ENCODE measurements at regions not wholly inside any gene's neighbourhood (a gene's known extent, or its start where the extent isn't known, plus 50 kb on each side); places are given as distances from the start of the nearest gene placed in this dataset.

DNA sequence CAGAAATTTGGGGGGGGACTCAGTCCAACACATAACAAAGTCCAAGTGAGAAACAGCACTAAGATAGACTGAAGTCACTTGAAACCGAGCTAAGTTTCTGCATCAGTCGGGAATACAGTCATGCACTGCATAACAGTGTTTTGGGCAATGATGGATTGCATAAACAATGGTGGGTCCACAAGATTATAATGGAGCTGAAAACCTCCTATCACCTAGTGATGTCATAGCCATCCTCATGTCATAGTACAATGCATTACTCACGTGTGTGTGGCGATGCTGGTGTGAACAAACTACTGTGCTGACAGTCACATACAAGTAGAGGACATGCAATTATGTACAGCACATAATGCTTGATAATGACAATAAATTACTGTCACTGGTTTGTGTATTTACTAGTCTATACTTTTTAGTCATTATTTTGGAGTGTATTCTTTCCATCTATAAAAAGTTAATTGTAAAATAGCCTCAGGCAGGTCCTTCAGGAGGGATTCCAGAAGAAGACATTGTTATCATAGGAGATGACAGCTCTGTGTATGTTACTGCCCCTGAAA is 154.5 kb upstream of the ECI2 start:
- TF ChIP-seq POLR2A (IDR thresholded peaks at IDR 0.05; ENCODE audit: low read depth, low read length) (no peak), FOS (IDR thresholded peaks at IDR 0.05; ENCODE audit: borderline replicate concordance, insufficient read depth, low read length) (no peak), EZH2 (IDR thresholded peaks at IDR 0.05; ENCODE audit: borderline replicate concordance, low read depth, low read length, severe bottlenecking) (no peak), POLR2AphosphoS5 (IDR thresholded peaks at IDR 0.05; ENCODE audit: insufficient read depth, low read depth, low read length) (no peak), GATA2 (IDR thresholded peaks at IDR 0.05; ENCODE audit: insufficient read depth, insufficient read length, low read depth, low read length) (no peak), MYC (IDR thresholded peaks at IDR 0.05; ENCODE audit: low read depth, low read length) (no peak), JUN (IDR thresholded peaks at IDR 0.05; ENCODE audit: borderline replicate concordance, insufficient read depth, insufficient read length, low read depth) (no peak)
- TF ChIP-seq, protein P1, sequence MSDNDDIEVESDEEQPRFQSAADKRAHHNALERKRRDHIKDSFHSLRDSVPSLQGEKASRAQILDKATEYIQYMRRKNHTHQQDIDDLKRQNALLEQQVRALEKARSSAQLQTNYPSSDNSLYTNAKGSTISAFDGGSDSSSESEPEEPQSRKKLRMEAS (IDR thresholded peaks at IDR 0.05; ENCODE audit: insufficient read depth, insufficient read length): no peak
- TF ChIP-seq, protein P2, sequence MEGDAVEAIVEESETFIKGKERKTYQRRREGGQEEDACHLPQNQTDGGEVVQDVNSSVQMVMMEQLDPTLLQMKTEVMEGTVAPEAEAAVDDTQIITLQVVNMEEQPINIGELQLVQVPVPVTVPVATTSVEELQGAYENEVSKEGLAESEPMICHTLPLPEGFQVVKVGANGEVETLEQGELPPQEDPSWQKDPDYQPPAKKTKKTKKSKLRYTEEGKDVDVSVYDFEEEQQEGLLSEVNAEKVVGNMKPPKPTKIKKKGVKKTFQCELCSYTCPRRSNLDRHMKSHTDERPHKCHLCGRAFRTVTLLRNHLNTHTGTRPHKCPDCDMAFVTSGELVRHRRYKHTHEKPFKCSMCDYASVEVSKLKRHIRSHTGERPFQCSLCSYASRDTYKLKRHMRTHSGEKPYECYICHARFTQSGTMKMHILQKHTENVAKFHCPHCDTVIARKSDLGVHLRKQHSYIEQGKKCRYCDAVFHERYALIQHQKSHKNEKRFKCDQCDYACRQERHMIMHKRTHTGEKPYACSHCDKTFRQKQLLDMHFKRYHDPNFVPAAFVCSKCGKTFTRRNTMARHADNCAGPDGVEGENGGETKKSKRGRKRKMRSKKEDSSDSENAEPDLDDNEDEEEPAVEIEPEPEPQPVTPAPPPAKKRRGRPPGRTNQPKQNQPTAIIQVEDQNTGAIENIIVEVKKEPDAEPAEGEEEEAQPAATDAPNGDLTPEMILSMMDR (IDR thresholded peaks at IDR 0.05; ENCODE audit: extremely low read depth in 1 of 2, insufficient read depth in 1 of 2, low read depth in 1 of 2, low read length in 2 of 2): no peak
- H3K9me1 ChIP-seq (replicated peaks; ENCODE audit: control insufficient read depth, extremely low read depth, insufficient read depth, low read length): no peaks in the 10 kb centered on the region
- POLR2A ChIA-PET: no interaction called here
- CTCF ChIA-PET: no interaction called here
- intact Hi-C loops (cut with micrococcal nuclease): no loop called here
- no TSS peak for BruUV-seq (replicated peaks)
- DNase-seq (ENCODE audit: low read depth, low spot score) (no peak), FAIRE-seq (no peak)
- H3K9ac ChIP-seq (replicated peaks; ENCODE audit: extremely low read depth, insufficient read depth, low read length): no peak overlapping the region
- peaks cover 12% of the 10 kb centered on the region for H3K4me1 ChIP-seq (ENCODE audit: control insufficient read depth, extremely low read depth, insufficient read depth, low read length)
- H3K36me3 ChIP-seq (ENCODE audit: control insufficient read depth in 2 of 2, extremely low read depth in 1 of 2, insufficient read depth in 2 of 2, low read length in 2 of 2): no peaks in the 10 kb centered on the region
- dilution Hi-C loops (cut with MboI; ENCODE audit: extremely low pct_ligation_motif_present, low sequenced_read_pairs): no loop called here
- no peaks in the 10 kb centered on the region for H3K27me3 ChIP-seq (ENCODE audit: control insufficient read depth in 2 of 2, insufficient read depth in 2 of 2, low read length in 2 of 2)
- no peaks in the 10 kb centered on the region for H3K79me2 ChIP-seq (ENCODE audit: control insufficient read depth, insufficient read depth, low read length)
- no peak overlapping the region for H3K4me3 ChIP-seq (replicated peaks in 1 of 3; ENCODE audit: insufficient read depth in 1 of 3, low read depth in 1 of 3, low read length in 3 of 3)
- H4K20me1 ChIP-seq (replicated peaks; ENCODE audit: control insufficient read depth, extremely low read depth, insufficient read depth, low read length): no peaks in the 10 kb centered on the region
- H3K27ac ChIP-seq (ENCODE audit: insufficient read depth, low read depth, low read length): no peak overlapping the region
- H2AFZ ChIP-seq (ENCODE audit: low read depth, low read length): no peak overlapping the region
- no peak overlapping the region for H3K4me2 ChIP-seq (ENCODE audit: insufficient read depth, low read length)
- no peaks in the 10 kb centered on the region for H3K9me3 ChIP-seq (replicated peaks; ENCODE audit: control insufficient read depth, insufficient read depth, low read length)
